K562 (cell line): ENCODE measurements at regions not wholly inside any gene's neighbourhood (a gene's known extent, or its start where the extent isn't known, plus 50 kb on each side); places are given as distances from the start of the nearest gene placed in this dataset.
A peak's percentile ranks its signal among the peaks of the same experiment; 100 is the strongest.

ENCODE experiments used
- AFF4 ChIP-seq: sonication (generic); formaldehyde crosslinking; IDR thresholded peaks from 2 replicates; pipeline ENCODE4 v1.8.0; 2023; ENCODE audit warnings: mild to moderate bottlenecking, missing genetic modification reagents
- E4F1 ChIP-seq: fragments of 250-450 bp; sonication (Bioruptor Pico); IDR thresholded peaks from 2 replicates; pipeline ENCODE4 v1.5.0; 2021; ENCODE audit warnings: mild to moderate bottlenecking, borderline replicate concordance
- FOSL1 ChIP-seq: fragments of 200-800 bp; sonication (Bioruptor generic); conservative IDR thresholded peaks from 2 replicates; pipeline ENCODE4 v1.6.1; 2016; ENCODE audit warnings: missing genetic modification characterization, missing compliant biosample characterization
- MAFF ChIP-seq: IDR thresholded peaks from 2 replicates; pipeline ENCODE4 v1.6.1; 2012; ENCODE audit warnings: low read length, improper control_type of control experiment
- PML ChIP-seq: IDR thresholded peaks from 2 replicates; pipeline ENCODE4 v1.6.1; 2012; ENCODE audit warnings: low read length, inconsistent platforms
- SAFB ChIP-seq: fragments of 200-400 bp; formaldehyde crosslinking; IDR thresholded peaks from 2 replicates; pipeline ENCODE4 v1.6.1; 2017; ENCODE audit warnings: low read depth, low read length, borderline replicate concordance
- SMARCC2 ChIP-seq: fragments of 450-650 bp; IDR thresholded peaks from 2 replicates; pipeline ENCODE4 v1.6.1; 2017; ENCODE audit warnings: antibody characterized with exemption, moderate library complexity, mild to moderate bottlenecking, low read depth
- ZNF318 ChIP-seq, 2 experiments: fragments of 450-650 bp; IDR thresholded peaks; 2 replicates each; pipeline ENCODE4 v1.6.1; 2016; ENCODE audit warnings: mild to moderate bottlenecking in 2 of 2, borderline replicate concordance in 1 of 2, low read depth in 1 of 2, moderate library complexity in 1 of 2

- TF ChIP-seq ZNF318 (IDR thresholded peaks at IDR 0.05; ENCODE audit: borderline replicate concordance in 1 of 2, low read depth in 1 of 2) (no peak), AFF4 (CRISPR knock-in tag) (no peak), MAFF (0 out of 2 replicates have a peak, but pooled peaks have one; percentile 8), SMARCC2 (no peak), PML (no peak), FOSL1 (tag) (peak; percentile 70), E4F1 (CRISPR knock-in tag) (no peak), SAFB (no peak)
These were observed 480.6 kb downstream of the SETD4 start (continued) for GRCh38 chr21:35579520-35580293.
